Loucy (cell line): ENCODE measurements at regions not wholly inside any gene's neighbourhood (a gene's known extent, or its start where the extent isn't known, plus 50 kb on each side); places are given as distances from the start of the nearest gene placed in this dataset.

Source experiments
- H2AFZ ChIP-seq: fragments of 200-600 bp; sonication (generic); 2 replicates; pipeline ENCODE4 v1.6.0; 2016; ENCODE audit warnings: antibody characterized with exemption, mild to moderate bottlenecking, low read length, moderate library complexity
- H3F3A ChIP-seq: fragments of 200-600 bp; 2 replicates; pipeline ENCODE4 v1.6.0; 2016; ENCODE audit warnings: antibody characterized with exemption, low read depth, mild to moderate bottlenecking
- H3K27me3 ChIP-seq: fragments of 200-600 bp; sonication (generic); 2 replicates; pipeline ENCODE4 v1.6.1; 2014; ENCODE audit warnings: low read length, mild to moderate bottlenecking; ENCODE audit not compliant: insufficient read depth, poor library complexity, severe bottlenecking
- H3K36me3 ChIP-seq: fragments of 200-600 bp; sonication (generic); 2 replicates; pipeline ENCODE4 v1.6.1; 2016; ENCODE audit warnings: low read length; ENCODE audit not compliant: insufficient read depth
- H3K4me1 ChIP-seq: fragments of 200-600 bp; sonication (generic); 2 replicates; pipeline ENCODE4 v1.5.1; 2014; ENCODE audit warnings: low read length, mild to moderate bottlenecking; ENCODE audit not compliant: insufficient read depth, poor library complexity, severe bottlenecking
- H3K4me2 ChIP-seq: fragments of 200-600 bp; sonication (generic); 2 replicates; pipeline ENCODE4 v1.6.0; 2014; ENCODE audit warnings: antibody characterized with exemption, low read length, low read depth, mild to moderate bottlenecking; ENCODE audit not compliant: poor library complexity, severe bottlenecking
- H3K4me3 ChIP-seq: fragments of 200-600 bp; sonication (generic); 2 replicates; pipeline ENCODE4 v1.5.1; 2014; ENCODE audit warnings: low read length, mild to moderate bottlenecking, mixed read lengths; ENCODE audit not compliant: poor library complexity, severe bottlenecking
- H3K79me2 ChIP-seq: fragments of 200-600 bp; sonication (generic); 2 replicates; pipeline ENCODE4 v1.6.1; 2014; ENCODE audit warnings: low read length; ENCODE audit not compliant: insufficient read depth
- H3K9ac ChIP-seq: fragments of 200-600 bp; sonication (generic); 2 replicates; pipeline ENCODE4 v1.6.0; 2014; ENCODE audit warnings: mild to moderate bottlenecking, low read depth, low read length, moderate library complexity; ENCODE audit not compliant: poor library complexity, severe bottlenecking
- H3K9me2 ChIP-seq: fragments of 200-600 bp; sonication (generic); replicated peaks from 2 replicates; pipeline ENCODE4 v1.6.1; 2016; ENCODE audit warnings: low read depth, low read length, mixed read lengths
- H3K9me3 ChIP-seq: fragments of 200-600 bp; sonication (generic); 2 replicates; pipeline ENCODE4 v1.6.1; 2014; ENCODE audit warnings: mild to moderate bottlenecking, antibody characterized with exemption, low read length, low read depth; ENCODE audit not compliant: insufficient read depth
- H4K20me1 ChIP-seq: fragments of 200-600 bp; sonication (generic); 2 replicates; pipeline ENCODE4 v1.6.0; 2014; ENCODE audit warnings: antibody characterized with exemption, low read length, mild to moderate bottlenecking; ENCODE audit not compliant: insufficient read depth, poor library complexity, severe bottlenecking
- EZH2phosphoT487 ChIP-seq: fragments of 200-600 bp; IDR thresholded peaks from 2 replicates; pipeline ENCODE4 v1.6.1; 2018; ENCODE audit warnings: antibody characterized with exemption, mild to moderate bottlenecking, moderate library complexity, borderline replicate concordance
- TF ChIP-seq, protein P1 (sequence below): fragments of 200-600 bp; sonication (generic); conservative IDR thresholded peaks from 2 replicates; pipeline ENCODE4 v1.5.1; 2014; ENCODE audit warnings: mild to moderate bottlenecking, antibody characterized with exemption, low read length

- no peaks in the 10 kb centered on the region for H3K4me1 ChIP-seq
- TF ChIP-seq EZH2phosphoT487, result no peak
- TF ChIP-seq, protein P1, sequence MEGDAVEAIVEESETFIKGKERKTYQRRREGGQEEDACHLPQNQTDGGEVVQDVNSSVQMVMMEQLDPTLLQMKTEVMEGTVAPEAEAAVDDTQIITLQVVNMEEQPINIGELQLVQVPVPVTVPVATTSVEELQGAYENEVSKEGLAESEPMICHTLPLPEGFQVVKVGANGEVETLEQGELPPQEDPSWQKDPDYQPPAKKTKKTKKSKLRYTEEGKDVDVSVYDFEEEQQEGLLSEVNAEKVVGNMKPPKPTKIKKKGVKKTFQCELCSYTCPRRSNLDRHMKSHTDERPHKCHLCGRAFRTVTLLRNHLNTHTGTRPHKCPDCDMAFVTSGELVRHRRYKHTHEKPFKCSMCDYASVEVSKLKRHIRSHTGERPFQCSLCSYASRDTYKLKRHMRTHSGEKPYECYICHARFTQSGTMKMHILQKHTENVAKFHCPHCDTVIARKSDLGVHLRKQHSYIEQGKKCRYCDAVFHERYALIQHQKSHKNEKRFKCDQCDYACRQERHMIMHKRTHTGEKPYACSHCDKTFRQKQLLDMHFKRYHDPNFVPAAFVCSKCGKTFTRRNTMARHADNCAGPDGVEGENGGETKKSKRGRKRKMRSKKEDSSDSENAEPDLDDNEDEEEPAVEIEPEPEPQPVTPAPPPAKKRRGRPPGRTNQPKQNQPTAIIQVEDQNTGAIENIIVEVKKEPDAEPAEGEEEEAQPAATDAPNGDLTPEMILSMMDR, result no peak
- no peaks in the 10 kb centered on the region for H3K9me3 ChIP-seq
- H3K79me2 ChIP-seq, result no peaks in the 10 kb centered on the region
- H3K36me3 ChIP-seq, result no peaks in the 10 kb centered on the region
- H3K9ac ChIP-seq, result no peak overlapping the region
- H4K20me1 ChIP-seq, result no peaks in the 10 kb centered on the region
- no peaks in the 10 kb centered on the region for H3F3A ChIP-seq
- H3K27me3 ChIP-seq, result no peaks in the 10 kb centered on the region
- H3K4me2 ChIP-seq, result no peak overlapping the region
- no peak overlapping the region for H3K4me3 ChIP-seq
- no peak overlapping the region for H2AFZ ChIP-seq
- no peaks in the 10 kb centered on the region for H3K9me2 ChIP-seq
These were observed 55.3 kb upstream of the ADTRP start for GRCh38 chr6:11833626-11834592.

GRCh38 chr6:11831653-11832052, 53.0 kb upstream of the ADTRP start:
- no peaks in the 10 kb centered on the region for H4K20me1 ChIP-seq
- no peaks in the 10 kb centered on the region for H3K9me3 ChIP-seq
- H3K4me1 ChIP-seq, result no peaks in the 10 kb centered on the region
- no peaks in the 10 kb centered on the region for H3K9me2 ChIP-seq
- no peaks in the 10 kb centered on the region for H3K27me3 ChIP-seq
- no peak overlapping the region for H2AFZ ChIP-seq
- H3K36me3 ChIP-seq, result no peaks in the 10 kb centered on the region
- no peak overlapping the region for H3K4me2 ChIP-seq
- H3F3A ChIP-seq, result no peaks in the 10 kb centered on the region
- no peaks in the 10 kb centered on the region for H3K79me2 ChIP-seq
- H3K9ac ChIP-seq, result no peak overlapping the region
- no peak for TF ChIP-seq EZH2phosphoT487
- TF ChIP-seq, protein P1, result no peak
- H3K4me3 ChIP-seq, result no peak overlapping the region

GRCh38 chr6:11830520-11830919, 51.9 kb upstream of the ADTRP start:
- Histone ChIP-seq H3K9me3 (no peaks in the 10 kb centered on the region), H3K79me2 (no peaks in the 10 kb centered on the region), H3K9me2 (no peaks in the 10 kb centered on the region), H3K4me3 (no peak overlapping the region), H3K27me3 (no peaks in the 10 kb centered on the region), H3K36me3 (no peaks in the 10 kb centered on the region), H3F3A (no peaks in the 10 kb centered on the region), H4K20me1 (no peaks in the 10 kb centered on the region), H3K4me1 (no peaks in the 10 kb centered on the region), H3K9ac (no peak overlapping the region), H3K4me2 (no peak overlapping the region), H2AFZ (no peak overlapping the region)
- TF ChIP-seq, protein P1, result no peak
- TF ChIP-seq EZH2phosphoT487, result no peak
